ENCODE measurements at regions not wholly inside any gene's neighbourhood (a gene's known extent, or its start where the extent isn't known, plus 50 kb on each side); places are given as distances from the start of the nearest gene placed in this dataset.

- FAIRE-seq = no peak
- DNase-seq (ENCODE audit: insufficient read length, low spot score) = no peak
- no peak for TF ChIP-seq CTCF (IDR thresholded peaks at IDR 0.05; ENCODE audit: insufficient read depth, missing control alignments)
These were observed 268.4 kb downstream of the BCL11B start for GRCh38 chr14:99003646-99004045.

GRCh38 chr14:99004112-99004511, 267.9 kb downstream of the BCL11B start:
- DNase-seq (ENCODE audit: insufficient read length, low spot score) = no peak
- FAIRE-seq = no peak

DNA sequence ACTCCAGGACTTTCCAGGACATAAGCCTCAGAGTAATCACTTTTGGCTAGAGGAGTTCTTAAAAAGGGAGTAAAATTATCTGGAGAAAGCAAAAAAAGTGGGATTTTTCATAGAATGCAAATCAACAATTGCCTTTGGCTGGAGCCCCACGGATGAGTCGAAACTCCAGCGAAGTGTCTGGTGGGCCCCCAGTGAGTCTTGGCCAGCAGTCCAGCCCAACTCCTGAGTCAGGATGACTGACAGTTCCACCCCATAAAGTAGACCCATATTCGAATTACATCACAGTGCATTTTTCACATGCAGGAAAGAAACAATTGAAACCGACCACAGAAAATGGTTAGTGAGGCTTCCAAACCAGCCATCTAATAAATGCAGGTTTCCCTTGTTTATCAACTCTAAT, 265.7 kb downstream of the BCL11B start:
- DNase-seq (ENCODE audit: insufficient read length, low spot score) (no peak), FAIRE-seq (no peak)
- no peak for TF ChIP-seq CTCF (IDR thresholded peaks at IDR 0.05; ENCODE audit: insufficient read depth, missing control alignments)

More at GRCh38 chr14:99004112-99004511, 267.9 kb downstream of the BCL11B start:
- no peak for TF ChIP-seq CTCF (IDR thresholded peaks at IDR 0.05; ENCODE audit: insufficient read depth, missing control alignments)

- DNase-seq (ENCODE audit: insufficient read length, low spot score) (no peak), FAIRE-seq (no peak)
- no peak for TF ChIP-seq CTCF (IDR thresholded peaks at IDR 0.05; ENCODE audit: insufficient read depth, missing control alignments)
These were observed 264.2 kb downstream of the BCL11B start for GRCh38 chr14:99007795-99008194.

GRCh38 chr14:99009871-99010270, 262.1 kb downstream of the BCL11B start:
- no peak for TF ChIP-seq CTCF (IDR thresholded peaks at IDR 0.05; ENCODE audit: insufficient read depth, missing control alignments)
- FAIRE-seq (no peak), DNase-seq (ENCODE audit: insufficient read length, low spot score) (no peak)

GRCh38 chr14:99011385-99011784, 260.6 kb downstream of the BCL11B start:
- FAIRE-seq (no peak), DNase-seq (ENCODE audit: insufficient read length, low spot score) (no peak)
- TF ChIP-seq CTCF (IDR thresholded peaks at IDR 0.05; ENCODE audit: insufficient read depth, missing control alignments) = no peak

DNA sequence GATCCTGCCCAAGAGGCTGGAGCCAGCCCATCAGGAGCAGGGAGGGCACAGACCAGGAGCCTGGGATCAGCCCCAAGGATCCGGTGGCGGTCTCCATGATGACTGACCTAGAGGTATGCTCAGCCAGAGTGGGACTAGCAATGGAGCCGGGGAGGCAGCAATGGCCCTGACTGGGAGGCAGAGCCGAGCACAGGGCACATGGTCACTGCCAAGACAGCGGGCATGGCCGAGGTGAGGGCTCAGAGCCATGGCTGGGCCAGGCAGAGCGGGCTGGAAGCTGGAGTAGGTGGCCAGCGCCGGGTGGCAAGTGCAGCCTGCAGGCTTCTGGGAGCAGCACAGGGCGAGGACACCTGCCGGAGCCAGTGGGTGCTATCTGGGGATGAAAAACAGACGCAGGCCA, 259.3 kb downstream of the BCL11B start:
- FAIRE-seq (no peak), DNase-seq (ENCODE audit: insufficient read length, low spot score) (no peak)
- no peak for TF ChIP-seq CTCF (IDR thresholded peaks at IDR 0.05; ENCODE audit: insufficient read depth, missing control alignments)
